Colonic mucosa (tissue), 4 donors: ENCODE measurements at regions not wholly inside any gene's neighbourhood (a gene's known extent, or its start where the extent isn't known, plus 50 kb on each side); places are given as distances from the start of the nearest gene placed in this dataset.

ENCODE experiments used
- DNase-seq: peaks from one replicate; pipeline ENCODE4 v3.0.0-alpha.2; 2020
- H3K27ac ChIP-seq: fragments of 200-600 bp; one replicate; pipeline ENCODE4 v1.8.0; 2021
- H3K27me3 ChIP-seq: fragments of 200-600 bp; one replicate; pipeline ENCODE4 v1.8.0; 2021
- H3K36me3 ChIP-seq: fragments of 200-600 bp; one replicate; pipeline ENCODE4 v1.8.0; 2021
- H3K4me1 ChIP-seq: fragments of 200-600 bp; one replicate; pipeline ENCODE4 v1.8.0; 2021; ENCODE audit warnings: mild to moderate bottlenecking
- H3K4me3 ChIP-seq: fragments of 200-600 bp; one replicate; pipeline ENCODE4 v1.8.0; 2021
- H3K9ac ChIP-seq, 2 donors: one replicate each; pipeline ENCODE4 v1.7.0; 2013; ENCODE audit warnings: control low read depth in 2 of 2, low read depth in 2 of 2, low read length in 2 of 2
- H3K9me3 ChIP-seq: fragments of 200-600 bp; one replicate; pipeline ENCODE4 v1.8.0; 2021
- CTCF ChIP-seq: fragments of 200-600 bp; IDR thresholded peaks from one replicate; pipeline ENCODE4 v1.8.0; 2022; ENCODE audit warnings: antibody characterized with exemption, mild to moderate bottlenecking
- intact Hi-C: fragments of 100-400 bp; cut with DNase I; formaldehyde crosslinking; loops from one replicate; pipeline ENCODE4 v1.14.1; 2022
- donor health status: healthy.
- donor health status: DM: no; HTN: no; CAD: no.
- donor health status: DM: no; HTN: no; CAD: no.

GRCh38 chr4:131370846-131371245, 1778.2 kb upstream of the PCDH10 start:
- Histone ChIP-seq H3K36me3 (no peaks in the 10 kb centered on the region), H3K9ac (no peak overlapping the region), H3K4me1 (no peaks in the 10 kb centered on the region), H3K27me3 (no peaks in the 10 kb centered on the region), H3K4me3 (no peak overlapping the region), H3K9me3 (no peaks in the 10 kb centered on the region), H3K27ac (no peak overlapping the region)
- no peak for TF ChIP-seq CTCF
- DNase-seq = no peak
- intact Hi-C loops = no loop called here

- no peaks in the 10 kb centered on the region for H3K27me3 ChIP-seq
- H3K9me3 ChIP-seq = no peaks in the 10 kb centered on the region
- DNase-seq = no peak
- no peak overlapping the region for H3K9ac ChIP-seq
- intact Hi-C loops = no loop called here
- H3K4me3 ChIP-seq = no peak overlapping the region
- no peak overlapping the region for H3K27ac ChIP-seq
- TF ChIP-seq CTCF = no peak
- H3K4me1 ChIP-seq = no peaks in the 10 kb centered on the region
- no peaks in the 10 kb centered on the region for H3K36me3 ChIP-seq
Observed at GRCh38 chr4:131381055-131381454, 1768.0 kb upstream of the PCDH10 start.

- no peak overlapping the region for H3K9ac ChIP-seq
- H3K9me3 ChIP-seq = no peaks in the 10 kb centered on the region
- no peaks in the 10 kb centered on the region for H3K4me1 ChIP-seq
- no peak for DNase-seq
- intact Hi-C loops = no loop called here
- no peaks in the 10 kb centered on the region for H3K27me3 ChIP-seq
- no peak overlapping the region for H3K4me3 ChIP-seq
- no peak for TF ChIP-seq CTCF
- no peaks in the 10 kb centered on the region for H3K36me3 ChIP-seq
- no peak overlapping the region for H3K27ac ChIP-seq
Observed at GRCh38 chr4:131382839-131383238, 1766.3 kb upstream of the PCDH10 start.

GRCh38 chr4:131388277-131388676, 1760.8 kb upstream of the PCDH10 start:
- Histone ChIP-seq H3K27me3 (no peaks in the 10 kb centered on the region), H3K4me3 (no peak overlapping the region), H3K9me3 (no peaks in the 10 kb centered on the region), H3K4me1 (no peaks in the 10 kb centered on the region), H3K9ac (no peak overlapping the region), H3K36me3 (no peaks in the 10 kb centered on the region), H3K27ac (no peak overlapping the region)
- TF ChIP-seq CTCF = no peak
- DNase-seq = no peak
- intact Hi-C loops = no loop called here

GRCh38 chr4:131408102-131408501, 1741.0 kb upstream of the PCDH10 start:
- intact Hi-C loops = no loop called here
- DNase-seq = no peak
- no peak for TF ChIP-seq CTCF
- H3K27me3 ChIP-seq = no peaks in the 10 kb centered on the region
- H3K4me3 ChIP-seq = no peak overlapping the region
- no peak overlapping the region for H3K9ac ChIP-seq
- no peaks in the 10 kb centered on the region for H3K9me3 ChIP-seq
- H3K36me3 ChIP-seq = no peaks in the 10 kb centered on the region
- no peak overlapping the region for H3K27ac ChIP-seq
- no peaks in the 10 kb centered on the region for H3K4me1 ChIP-seq

- H3K4me3 ChIP-seq = no peak overlapping the region
- no peak overlapping the region for H3K27ac ChIP-seq
- H3K9ac ChIP-seq = no peak overlapping the region
- TF ChIP-seq CTCF = no peak
- no peaks in the 10 kb centered on the region for H3K4me1 ChIP-seq
- H3K9me3 ChIP-seq = no peaks in the 10 kb centered on the region
- DNase-seq = no peak
- intact Hi-C loops = no loop called here
- no peaks in the 10 kb centered on the region for H3K27me3 ChIP-seq
- no peaks in the 10 kb centered on the region for H3K36me3 ChIP-seq
Observed at GRCh38 chr4:131411393-131411792, 1737.7 kb upstream of the PCDH10 start.
